ENCODE measurements at regions not wholly inside any gene's neighbourhood (a gene's known extent, or its start where the extent isn't known, plus 50 kb on each side); places are given as distances from the start of the nearest gene placed in this dataset.

- TF ChIP-seq CTCF (IDR thresholded peaks at IDR 0.05 in 8 of 11, conservative IDR thresholded peaks at IDR 0.05 in 3 of 11): no peak
- TF ChIP-seq POLR2AphosphoS5 (IDR thresholded peaks at IDR 0.05): no peak
These were observed 60.9 kb upstream of the TOP1 start for GRCh38 chr20:40967700-40968099.

All from spleen (tissue), 7 donors.